AG08396 (cell line): ENCODE measurements at regions not wholly inside any gene's neighbourhood (a gene's known extent, or its start where the extent isn't known, plus 50 kb on each side); places are given as distances from the start of the nearest gene placed in this dataset.
"Not testable (repeated sequence)": the region's sequence is repeated elsewhere in the genome, so short reads cannot be mapped to it uniquely, and the experiment has no call there.

Experiments used
- DNase-seq: peaks from one replicate; pipeline ENCODE4 v3.0.0; 2012; ENCODE audit warnings: low spot score, mixed read lengths

DNA sequence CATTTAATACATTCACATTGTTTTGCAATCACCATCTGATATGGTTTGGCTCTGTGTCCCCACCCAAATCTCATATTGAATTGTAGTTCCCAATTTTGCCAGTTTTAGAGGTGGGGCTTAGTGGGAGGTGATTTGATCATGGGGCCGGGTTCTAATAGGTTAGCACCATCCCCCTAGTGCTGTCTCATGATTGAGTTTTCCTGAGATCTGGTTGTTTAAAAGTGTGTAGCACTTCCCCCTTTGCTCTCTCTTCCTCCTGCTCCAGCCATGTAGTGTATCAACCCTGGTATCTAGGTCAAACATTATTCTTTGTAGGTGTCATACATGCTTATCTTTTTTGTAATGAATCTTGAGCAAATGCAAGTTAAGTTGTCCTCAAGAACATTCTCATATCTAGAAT, 83.3 kb upstream of the KIT start:
- no peak for DNase-seq

DNA sequence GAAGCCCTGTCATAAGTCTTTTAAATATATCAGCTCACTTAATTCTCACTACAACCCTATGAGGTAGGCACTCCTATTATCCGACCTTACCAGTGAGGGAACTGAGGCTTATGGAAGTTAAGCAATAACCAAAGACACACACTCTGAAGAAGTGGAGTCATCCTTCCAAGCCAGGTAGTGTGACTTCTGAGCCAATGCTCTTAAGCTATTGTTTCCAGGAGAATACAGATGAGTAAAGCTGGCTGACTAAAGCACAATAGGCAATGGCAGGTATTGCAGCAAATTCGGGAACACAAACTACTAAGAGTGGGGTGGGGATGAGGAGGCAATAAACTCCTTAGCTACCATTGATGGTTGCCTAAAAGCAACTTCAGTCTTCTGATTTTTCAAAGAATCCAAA, 81.8 kb upstream of the KIT start:
- DNase-seq: no peak

DNA sequence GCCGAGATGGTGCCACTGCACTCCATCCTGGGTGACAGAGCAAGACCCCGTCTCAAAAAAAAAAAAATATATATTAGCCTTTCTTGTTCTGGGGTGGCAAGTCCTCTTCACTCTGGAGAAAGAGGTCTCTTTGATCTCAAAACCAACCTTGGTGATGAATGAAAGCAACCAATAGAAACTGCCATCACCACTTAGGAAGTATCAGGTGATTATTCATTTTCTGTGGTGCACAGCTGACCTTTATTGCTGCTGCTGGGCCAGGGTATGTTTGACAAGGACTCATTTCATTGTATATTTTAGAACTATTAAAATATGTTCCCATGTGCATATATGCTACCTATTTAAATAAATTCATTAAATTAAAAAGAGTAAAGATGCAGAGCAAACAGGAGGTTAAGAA, 76.0 kb upstream of the KIT start:
- no peak for DNase-seq

DNA sequence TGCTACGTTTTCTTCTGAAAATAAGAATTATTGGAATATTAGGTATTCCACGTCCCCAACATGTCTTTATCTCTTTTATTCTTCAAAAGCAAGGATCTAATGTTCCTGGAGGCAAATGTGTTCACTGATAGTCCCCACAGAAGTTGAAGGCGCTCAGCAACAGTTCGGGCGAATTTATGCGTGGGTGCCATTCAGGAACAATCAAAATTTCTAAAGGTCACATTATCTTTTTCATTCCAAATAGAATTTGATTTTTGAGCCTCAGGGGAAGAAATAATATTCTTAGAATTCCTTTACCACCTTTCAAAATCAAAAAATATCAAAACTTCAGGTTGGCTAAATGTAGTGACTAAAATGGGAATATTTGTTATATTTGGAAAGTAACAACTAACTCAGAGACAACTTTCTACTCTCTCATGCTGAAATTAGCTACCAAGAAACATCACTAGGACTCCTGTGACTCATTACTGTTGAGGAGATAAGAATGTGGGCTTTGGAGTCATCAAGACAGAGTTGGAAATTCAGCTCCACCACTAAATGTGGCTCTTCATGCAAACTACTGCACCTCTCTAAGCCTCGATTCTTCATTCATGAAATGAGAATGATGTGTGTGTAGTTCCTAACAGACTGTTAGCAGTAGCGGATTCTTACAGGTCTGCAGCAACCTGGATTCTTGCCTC, 72.3 kb upstream of the KIT start:
- DNase-seq: peak; percentile 20

DNA sequence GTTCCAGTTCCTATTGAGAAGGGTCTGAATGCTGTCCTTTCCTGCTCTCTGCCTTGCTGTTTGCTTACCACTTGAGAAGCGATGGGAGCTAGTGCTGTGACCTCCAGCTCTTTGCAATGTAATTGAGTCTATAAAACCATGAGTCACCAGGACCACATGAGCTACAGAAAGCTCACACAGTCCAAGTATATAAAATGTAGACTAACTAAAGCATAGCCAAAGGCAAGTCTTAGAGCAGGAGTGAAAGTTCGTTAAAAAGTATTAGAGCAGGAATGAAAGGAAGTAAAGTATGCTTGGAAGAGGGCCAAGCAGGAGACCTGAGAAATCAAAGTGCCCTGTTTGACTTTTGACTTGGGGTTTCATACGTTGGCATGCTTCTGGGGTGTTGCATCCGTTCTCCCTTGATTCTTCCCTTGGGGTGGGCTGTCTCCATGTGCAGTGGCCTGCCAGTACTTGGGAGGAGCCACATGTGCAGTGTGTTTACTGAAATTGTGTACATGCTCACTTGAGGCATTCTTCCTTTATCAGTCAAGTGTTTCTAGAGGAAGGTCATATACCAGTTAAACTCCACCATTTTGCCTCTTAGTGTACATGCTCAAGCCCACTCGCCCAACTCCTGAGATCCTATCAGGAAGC, 71.3 kb upstream of the KIT start:
- peak; percentile 15 for DNase-seq

DNA sequence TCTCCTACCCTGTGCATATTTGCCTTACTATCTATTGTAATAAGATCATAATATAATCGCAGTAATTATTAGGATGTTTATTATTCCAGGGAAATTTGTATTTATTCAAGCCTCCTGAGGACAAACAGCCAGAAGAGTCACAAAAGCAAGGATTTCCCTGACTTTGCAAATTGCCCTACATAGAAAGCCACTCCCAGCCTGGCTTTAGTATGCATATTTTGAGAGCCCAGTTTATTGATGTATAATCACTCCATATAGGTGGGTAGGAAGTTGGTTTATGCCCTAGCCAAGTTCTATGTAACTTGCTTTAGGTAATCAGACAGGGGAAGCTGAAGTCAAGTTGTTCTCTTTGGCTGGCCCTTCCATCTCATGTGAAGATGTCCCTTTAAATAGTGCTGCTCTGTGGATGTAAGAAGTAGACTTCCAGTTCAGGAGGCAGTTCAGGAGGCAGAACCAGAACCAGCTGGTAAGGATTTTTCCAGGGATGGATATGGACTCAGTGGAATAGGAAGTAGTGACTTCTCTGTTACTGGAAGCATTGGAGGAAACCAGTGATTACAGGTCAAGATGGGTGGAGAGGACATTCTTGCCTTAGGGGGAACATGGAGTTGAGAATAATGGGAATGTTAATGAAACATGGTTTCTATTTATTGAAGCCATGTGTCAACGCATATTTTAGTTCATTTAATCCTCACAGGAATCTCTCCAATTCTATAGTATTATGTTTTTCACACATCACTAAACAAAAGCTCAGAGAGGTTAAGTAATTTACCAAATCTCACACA, 70.5 kb upstream of the KIT start:
- DNase-seq: no peak

DNA sequence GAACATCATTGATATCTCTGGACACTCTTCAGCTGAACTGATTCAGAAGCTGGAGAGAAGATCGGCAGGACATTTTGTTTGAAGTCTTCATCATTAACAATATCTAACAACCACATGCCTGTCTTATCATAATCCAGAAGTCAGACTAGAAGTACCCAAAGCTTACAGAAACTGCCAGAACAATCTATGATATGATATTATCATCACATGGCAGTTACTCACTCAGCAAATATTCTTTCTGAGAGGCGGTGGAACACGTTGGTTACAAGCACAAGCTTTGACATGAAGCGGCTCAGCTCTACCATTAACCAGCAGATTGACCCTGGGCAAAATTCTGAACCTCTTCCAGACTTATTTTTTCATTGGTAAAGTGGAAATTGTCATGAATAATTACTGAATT, 69.4 kb upstream of the KIT start:
- no peak for DNase-seq

DNA sequence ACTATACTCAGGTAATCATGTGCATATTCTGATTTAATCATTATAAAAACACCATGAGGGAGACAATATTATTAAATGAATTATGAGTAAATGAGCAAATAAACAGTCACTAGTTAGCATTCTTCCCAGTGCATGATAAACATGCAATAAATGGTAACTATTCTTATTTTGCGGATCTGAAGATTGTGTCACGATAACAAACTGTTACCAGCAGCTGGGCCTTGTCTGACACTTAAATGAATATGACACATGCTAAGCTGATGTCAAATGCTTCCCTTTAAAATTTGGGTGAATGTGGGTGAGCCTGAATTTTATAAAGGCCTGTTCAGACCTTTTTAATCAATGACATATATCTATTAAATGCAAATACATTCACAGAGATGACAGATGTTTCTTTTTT, 68.2 kb upstream of the KIT start:
- no peak for DNase-seq

DNA sequence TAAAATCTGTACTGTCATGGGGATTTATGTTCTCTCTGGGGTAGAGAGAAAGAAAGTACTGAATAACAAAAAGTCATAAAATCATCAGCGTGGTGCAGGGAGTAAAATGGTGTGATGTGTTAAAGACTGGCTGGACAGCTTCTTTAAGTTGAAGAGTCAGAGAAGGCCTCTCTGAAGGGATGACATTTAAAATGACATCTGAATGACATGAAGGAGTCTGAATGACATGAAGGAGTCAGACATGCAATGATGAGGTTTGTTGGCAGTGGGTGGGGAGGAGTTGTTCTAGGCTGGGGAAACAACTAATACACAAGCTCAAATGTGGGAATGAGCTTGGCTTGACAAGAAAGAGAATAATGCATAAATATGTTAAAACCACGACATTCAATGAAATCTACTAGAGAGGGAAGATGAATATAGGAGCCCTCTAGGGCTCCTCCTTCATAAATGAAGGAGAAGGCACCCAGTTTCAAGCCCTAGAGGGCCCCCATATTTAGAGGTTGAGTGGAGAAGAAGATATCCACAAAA, 63.9 kb upstream of the KIT start:
- no peak for DNase-seq

DNA sequence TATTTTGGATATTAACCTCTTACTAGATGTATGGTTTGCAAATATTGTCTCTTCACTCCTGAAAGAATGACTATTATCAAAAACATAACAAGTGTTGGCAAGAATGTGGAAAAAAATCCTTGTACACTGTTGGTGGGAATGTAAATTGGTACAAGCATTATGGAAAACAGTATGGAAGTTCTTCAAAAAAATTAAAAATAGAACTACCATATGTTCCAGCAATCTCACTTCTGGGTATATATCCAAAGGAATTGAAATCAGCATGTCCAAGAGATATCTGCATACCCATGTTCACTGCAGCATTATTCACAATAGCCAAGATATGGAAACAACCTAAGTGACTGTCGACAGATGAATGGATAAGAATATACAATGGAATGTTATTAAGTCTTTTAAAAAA, 61.6 kb upstream of the KIT start:
- no peak for DNase-seq

DNA sequence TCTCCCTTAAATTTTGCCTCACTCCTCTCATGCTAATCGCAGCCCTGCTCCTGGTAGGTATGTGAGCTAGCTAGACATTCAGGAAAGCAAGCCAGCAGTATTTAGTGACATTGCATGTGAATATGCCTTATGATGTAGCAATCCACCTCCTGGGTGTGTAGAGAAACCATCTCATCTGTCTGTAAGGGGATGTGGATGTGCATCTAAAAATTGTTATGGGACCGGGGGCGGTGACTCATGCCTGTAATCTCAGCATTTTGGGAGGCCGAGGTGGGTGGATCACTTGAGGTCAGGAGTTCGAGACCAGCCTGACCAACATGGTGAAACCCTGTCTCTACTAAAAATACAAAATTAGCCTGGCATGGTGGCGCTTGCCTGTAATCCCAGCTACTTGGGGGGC, 60.1 kb upstream of the KIT start:
- not testable (repeated sequence) for DNase-seq

DNA sequence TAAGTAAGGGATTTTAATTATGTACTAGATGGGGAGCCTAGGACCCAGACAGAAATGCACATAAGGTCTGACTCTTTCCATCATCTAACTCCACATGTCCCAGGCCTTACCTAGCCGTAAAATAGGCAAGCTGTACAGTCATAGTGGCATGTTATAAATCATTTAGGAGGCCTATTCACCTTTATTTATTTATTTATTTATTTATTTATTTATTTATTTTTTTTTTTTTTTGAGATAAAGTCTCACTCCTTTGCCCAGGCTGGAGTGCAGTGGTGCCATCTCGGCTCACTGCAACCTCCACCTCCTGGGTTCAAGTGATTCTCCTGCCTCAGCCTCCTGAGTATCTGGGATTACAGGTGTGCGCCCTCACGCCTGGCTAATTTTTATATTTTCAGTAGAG, 55.6 kb upstream of the KIT start:
- not testable (repeated sequence) for DNase-seq

DNA sequence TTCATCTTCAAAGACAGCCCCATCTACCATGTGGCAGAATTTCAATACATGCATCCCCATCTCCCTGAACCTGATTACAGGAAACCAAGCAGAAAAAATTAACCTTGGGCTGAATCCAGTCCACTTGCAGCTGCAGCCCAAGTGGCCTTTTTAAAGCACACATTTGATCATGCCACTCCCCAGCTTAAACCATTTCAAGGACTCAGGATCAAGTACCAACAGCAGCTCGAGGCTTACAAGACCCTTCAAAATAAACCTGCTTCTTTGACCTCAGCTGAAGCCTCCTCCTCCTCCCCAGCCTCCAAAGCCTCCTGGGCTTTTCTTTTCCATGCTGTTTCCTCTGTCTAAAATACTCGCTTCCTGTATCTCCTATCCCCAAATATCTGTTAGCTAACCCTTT, 50.7 kb upstream of the KIT start:
- no peak for DNase-seq

DNA sequence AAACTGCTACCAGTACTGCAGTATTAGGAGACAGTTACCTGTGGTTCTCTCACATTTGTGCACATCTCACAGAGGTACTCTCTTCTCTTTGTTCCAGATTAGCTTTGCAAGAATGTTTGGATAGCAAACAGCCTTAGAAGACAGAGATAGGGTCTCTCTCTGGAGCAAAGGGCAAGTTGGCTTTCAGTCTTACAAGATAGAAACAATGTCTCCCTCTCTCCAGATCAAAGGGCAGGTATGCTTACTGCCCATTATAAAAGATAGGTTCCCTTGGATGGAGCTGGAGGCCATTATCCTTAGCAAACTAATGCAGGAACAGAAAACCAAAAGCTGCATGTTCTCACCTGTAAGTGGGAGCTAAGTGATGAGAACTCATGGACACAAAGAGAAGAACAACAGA, 50.2 kb upstream of the KIT start:
- no peak for DNase-seq
